ENCODE measurements at regions not wholly inside any gene's neighbourhood (a gene's known extent, or its start where the extent isn't known, plus 50 kb on each side); places are given as distances from the start of the nearest gene placed in this dataset.
A peak's percentile ranks its signal among the peaks of the same experiment; 100 is the strongest.

- ATAC-seq (ENCODE audit: poor library complexity), result no peak
- CTCF ChIA-PET, result interaction anchor here (1.2 kb wide), 1 partner anchor 25 kb away, joined by 3 read pairs; no protein-coding TSS in a partner anchor
- peaks cover 74% of the 10 kb centered on the region for H3K4me1 ChIP-seq (ENCODE audit: insufficient read depth, low read length)
These were observed 281.6 kb upstream of the KLF14 start for GRCh38 chr7:131015657-131015958.

GRCh38 chr7:131016230-131016629, 282.2 kb upstream of the KLF14 start:
- ATAC-seq (ENCODE audit: poor library complexity), result no peak
- Mint-ChIP-seq H3K9me3 (no peaks in the 10 kb centered on the region), H3K4me3 (peak overlapping the region; percentile 40), H3K27me3 (no peaks in the 10 kb centered on the region), H3K27ac (peak overlapping the region; percentile 80), H3K36me3 (ENCODE audit: low read depth) (peaks cover 71% of the 10 kb centered on the region), H3K4me1 (ENCODE audit: low read depth) (peaks cover 89% of the 10 kb centered on the region)
- ChIA-PET POLR2A (interaction anchor here (0.9 kb wide), 1 partner anchor 9 kb away, joined by 4 read pairs; no protein-coding TSS in a partner anchor), CTCF (interaction anchor here (1.2 kb wide), 1 partner anchor 24 kb away, joined by 3 read pairs; no protein-coding TSS in a partner anchor)
- peaks cover 74% of the 10 kb centered on the region for H3K4me1 ChIP-seq (ENCODE audit: insufficient read depth, low read length)
- intact Hi-C loops (cut with DNase I, micrococcal nuclease), result no loop called here
- DNase-seq, result no peak
- no peak overlapping the region for H3K4me3 ChIP-seq (ENCODE audit: low read length)
- H3K36me3 ChIP-seq (ENCODE audit: insufficient read depth, low read length), result peaks cover 28% of the 10 kb centered on the region
- TF ChIP-seq, protein P1, sequence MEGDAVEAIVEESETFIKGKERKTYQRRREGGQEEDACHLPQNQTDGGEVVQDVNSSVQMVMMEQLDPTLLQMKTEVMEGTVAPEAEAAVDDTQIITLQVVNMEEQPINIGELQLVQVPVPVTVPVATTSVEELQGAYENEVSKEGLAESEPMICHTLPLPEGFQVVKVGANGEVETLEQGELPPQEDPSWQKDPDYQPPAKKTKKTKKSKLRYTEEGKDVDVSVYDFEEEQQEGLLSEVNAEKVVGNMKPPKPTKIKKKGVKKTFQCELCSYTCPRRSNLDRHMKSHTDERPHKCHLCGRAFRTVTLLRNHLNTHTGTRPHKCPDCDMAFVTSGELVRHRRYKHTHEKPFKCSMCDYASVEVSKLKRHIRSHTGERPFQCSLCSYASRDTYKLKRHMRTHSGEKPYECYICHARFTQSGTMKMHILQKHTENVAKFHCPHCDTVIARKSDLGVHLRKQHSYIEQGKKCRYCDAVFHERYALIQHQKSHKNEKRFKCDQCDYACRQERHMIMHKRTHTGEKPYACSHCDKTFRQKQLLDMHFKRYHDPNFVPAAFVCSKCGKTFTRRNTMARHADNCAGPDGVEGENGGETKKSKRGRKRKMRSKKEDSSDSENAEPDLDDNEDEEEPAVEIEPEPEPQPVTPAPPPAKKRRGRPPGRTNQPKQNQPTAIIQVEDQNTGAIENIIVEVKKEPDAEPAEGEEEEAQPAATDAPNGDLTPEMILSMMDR (IDR thresholded peaks at IDR 0.05), result no peak
- H3K9me3 ChIP-seq (ENCODE audit: control insufficient read depth in 1 of 2, insufficient read depth in 1 of 2, low read length in 2 of 2), result no peaks in the 10 kb centered on the region
- no peaks in the 10 kb centered on the region for H3K27me3 ChIP-seq (ENCODE audit: control insufficient read depth in 1 of 2, insufficient read depth in 2 of 2, low read length in 2 of 2)
- peak overlapping the region in 1 of 2 donors; percentile 35 for H3K27ac ChIP-seq (ENCODE audit: low read depth in 1 of 2, low read length in 2 of 2)

More at GRCh38 chr7:131015657-131015958, 281.6 kb upstream of the KLF14 start:
- Mint-ChIP-seq H3K27ac (peak overlapping the region; percentile 80), H3K4me1 (ENCODE audit: low read depth) (peaks cover 90% of the 10 kb centered on the region), H3K27me3 (no peaks in the 10 kb centered on the region), H3K36me3 (ENCODE audit: low read depth) (peaks cover 67% of the 10 kb centered on the region), H3K4me3 (peak overlapping the region; percentile 40), H3K9me3 (no peaks in the 10 kb centered on the region)
- intact Hi-C loops (cut with DNase I, micrococcal nuclease), result no loop called here
- H3K36me3 ChIP-seq (ENCODE audit: insufficient read depth, low read length), result peaks cover 28% of the 10 kb centered on the region
- H3K27me3 ChIP-seq (ENCODE audit: control insufficient read depth in 1 of 2, insufficient read depth in 2 of 2, low read length in 2 of 2), result no peaks in the 10 kb centered on the region
- POLR2A ChIA-PET, result no interaction called here
- no peaks in the 10 kb centered on the region for H3K9me3 ChIP-seq (ENCODE audit: control insufficient read depth in 1 of 2, insufficient read depth in 1 of 2, low read length in 2 of 2)
- TF ChIP-seq, protein P1 (IDR thresholded peaks at IDR 0.05), result no peak
- no peak overlapping the region for H3K27ac ChIP-seq (ENCODE audit: low read depth in 1 of 2, low read length in 2 of 2)
- no peak for DNase-seq
- no peak overlapping the region for H3K4me3 ChIP-seq (ENCODE audit: low read length)

DNA sequence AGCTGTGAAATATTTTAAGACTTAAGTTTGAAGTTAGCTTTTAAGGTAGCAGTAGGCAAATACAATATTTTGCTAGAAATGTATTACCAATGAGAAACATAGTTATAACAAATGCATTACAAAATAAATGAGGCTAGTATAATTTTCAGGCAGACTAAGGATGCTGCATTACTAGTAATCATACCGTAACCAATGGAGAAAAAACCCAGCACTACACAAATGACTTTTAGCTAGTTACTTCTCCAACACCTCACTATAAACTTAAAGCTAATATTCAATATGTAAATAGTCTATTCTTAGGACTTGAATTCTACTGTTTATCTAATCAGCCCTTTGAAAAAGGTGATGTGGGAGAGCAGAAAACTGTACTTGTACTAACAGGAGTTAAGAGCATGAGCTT, 285.3 kb upstream of the KLF14 start:
- TF ChIP-seq, protein P1 (IDR thresholded peaks at IDR 0.05), result no peak
- intact Hi-C loops (cut with DNase I, micrococcal nuclease), result no loop called here
- peaks cover 75% of the 10 kb centered on the region for H3K4me1 ChIP-seq (ENCODE audit: insufficient read depth, low read length)
- Mint-ChIP-seq H3K27ac (peak overlapping the region; percentile 80), H3K27me3 (no peaks in the 10 kb centered on the region), H3K4me1 (ENCODE audit: low read depth) (peaks cover 86% of the 10 kb centered on the region), H3K36me3 (ENCODE audit: low read depth) (peaks cover 75% of the 10 kb centered on the region), H3K9me3 (no peaks in the 10 kb centered on the region), H3K4me3 (no peak overlapping the region)
- H3K27me3 ChIP-seq (ENCODE audit: control insufficient read depth in 1 of 2, insufficient read depth in 2 of 2, low read length in 2 of 2), result no peaks in the 10 kb centered on the region
- ATAC-seq (ENCODE audit: poor library complexity), result no peak
- H3K9me3 ChIP-seq (ENCODE audit: control insufficient read depth in 1 of 2, insufficient read depth in 1 of 2, low read length in 2 of 2), result no peaks in the 10 kb centered on the region
- no peak for DNase-seq
- H3K4me3 ChIP-seq (ENCODE audit: low read length), result no peak overlapping the region
- ChIA-PET CTCF (interaction anchor here (0.6 to 1.0 kb wide), 2 partner anchors 10 to 37 kb away, joined by 3 read pairs; no protein-coding TSS in a partner anchor), POLR2A (interaction anchor here (0.6 to 1.2 kb wide), 3 partner anchors 31 to 60 kb away, joined by 3 to 4 read pairs (median 4); no protein-coding TSS in a partner anchor)
- H3K27ac ChIP-seq (ENCODE audit: low read depth in 1 of 2, low read length in 2 of 2), result peak overlapping the region in 1 of 2 donors; percentile 31
- peaks cover 43% of the 10 kb centered on the region for H3K36me3 ChIP-seq (ENCODE audit: insufficient read depth, low read length)
